ENCODE measurements at regions not wholly inside any gene's neighbourhood (a gene's known extent, or its start where the extent isn't known, plus 50 kb on each side); places are given as distances from the start of the nearest gene placed in this dataset.
"Not testable (repeated sequence)": the region's sequence is repeated elsewhere in the genome, so short reads cannot be mapped to it uniquely, and the experiment has no call there.

DNA sequence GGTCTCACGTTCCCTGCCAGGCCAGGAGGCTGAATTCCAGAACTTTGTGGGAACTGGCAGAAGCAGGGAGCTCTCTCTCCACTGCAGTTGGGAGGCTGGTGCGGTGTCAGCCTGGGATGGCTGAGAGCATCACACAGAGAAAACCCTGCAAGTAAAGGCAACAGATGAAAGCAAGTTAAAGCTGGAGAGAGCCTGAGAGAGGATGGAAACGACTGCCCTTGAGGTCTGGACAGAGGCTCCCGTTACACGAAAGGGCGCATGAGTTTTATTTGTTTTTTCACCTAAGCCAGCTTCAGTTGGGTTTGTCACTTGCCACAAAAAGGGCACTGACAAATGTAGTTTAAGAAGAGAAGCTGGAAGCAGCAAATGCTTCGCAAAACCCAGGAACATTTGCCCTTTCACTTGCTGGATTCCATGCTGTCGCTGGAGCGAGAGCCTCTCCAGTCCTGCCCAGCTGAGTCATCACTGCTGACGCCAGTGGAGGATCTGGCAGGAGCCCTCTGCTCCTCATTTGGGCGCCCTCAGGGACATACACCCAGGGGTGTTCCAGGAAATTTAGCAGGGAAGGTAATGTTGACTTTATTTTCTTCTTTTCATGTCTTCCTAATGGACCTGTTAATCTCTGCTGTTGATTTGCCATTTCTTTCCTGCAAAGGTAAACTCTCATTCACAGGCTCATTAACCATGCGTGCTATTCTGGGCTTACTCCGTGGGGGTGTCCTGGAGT is 308.8 kb upstream of the SFSWAP start:
- H3K4me1 ChIP-seq (ENCODE audit: insufficient read depth, low read length); H3K9ac ChIP-seq (ENCODE audit: low read depth, low read length); H3K9me3 ChIP-seq (ENCODE audit: control insufficient read depth, insufficient read depth, low read length): not testable (repeated sequence)

DNA sequence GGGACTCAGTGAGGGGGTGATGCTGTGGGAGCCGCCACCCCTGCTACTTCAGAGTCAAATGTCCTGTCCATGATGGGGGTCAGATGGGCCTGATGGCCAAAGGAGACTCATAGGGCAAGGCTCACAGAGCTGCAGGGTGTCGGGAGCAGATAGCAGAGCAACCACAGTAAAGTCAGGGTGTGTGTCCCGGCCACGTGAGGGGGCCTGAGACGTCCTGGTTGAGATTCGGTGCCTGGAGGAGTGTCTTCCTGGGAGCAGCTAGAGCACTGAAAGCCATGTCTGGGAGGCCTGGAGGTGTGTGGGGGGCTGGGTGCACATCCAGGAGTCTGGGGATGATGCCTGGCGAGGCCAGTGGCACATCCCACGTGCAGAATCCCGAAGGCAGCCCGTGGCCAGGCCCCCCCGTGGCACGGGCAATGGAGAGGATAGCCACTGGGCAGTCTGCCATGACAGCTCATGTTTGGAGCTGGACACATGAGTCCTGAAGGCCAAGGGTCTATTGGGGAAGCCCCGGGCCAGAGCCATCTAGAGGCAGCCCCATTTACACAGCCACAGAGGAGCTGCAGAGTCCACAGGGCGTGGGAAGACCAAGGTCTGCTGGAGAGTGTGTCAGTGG is 308.0 kb upstream of the SFSWAP start:
- Histone ChIP-seq H3K9ac (ENCODE audit: low read depth, low read length) (no peak overlapping the region), H3K4me1 (ENCODE audit: insufficient read depth, low read length) (no peaks in the 10 kb centered on the region), H3K36me3 (ENCODE audit: insufficient read depth, low read length) (no peaks in the 10 kb centered on the region), H3K9me3 (ENCODE audit: control insufficient read depth, insufficient read depth, low read length) (no peaks in the 10 kb centered on the region)

More for the DNA sequence above, 308.8 kb upstream of the SFSWAP start:
- not testable (repeated sequence) for H3K36me3 ChIP-seq (ENCODE audit: insufficient read depth, low read length)

DNA sequence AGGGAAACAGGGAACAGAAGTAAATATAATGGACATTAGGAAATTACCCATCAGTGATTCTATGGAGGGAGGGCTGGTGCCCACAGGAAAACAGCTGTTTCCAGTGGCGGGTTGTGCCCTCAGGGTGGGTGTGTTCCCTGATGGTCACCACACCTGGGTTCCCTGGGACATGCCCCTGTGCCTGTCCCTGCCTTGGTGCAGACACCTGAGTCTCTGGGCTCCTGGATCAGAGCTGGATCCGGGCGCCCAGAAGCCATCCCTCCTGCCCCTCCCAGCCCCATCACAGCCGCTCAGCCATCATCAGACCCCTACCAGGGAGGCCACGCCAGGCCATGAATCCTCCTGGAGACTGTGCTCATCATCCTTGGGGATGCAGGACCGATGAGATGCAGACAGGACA is 307.2 kb upstream of the SFSWAP start:
- Histone ChIP-seq H3K9ac (ENCODE audit: low read depth, low read length) (no peak overlapping the region), H3K9me3 (ENCODE audit: control insufficient read depth, insufficient read depth, low read length) (no peaks in the 10 kb centered on the region), H3K36me3 (ENCODE audit: insufficient read depth, low read length) (no peaks in the 10 kb centered on the region), H3K4me1 (ENCODE audit: insufficient read depth, low read length) (no peaks in the 10 kb centered on the region)

DNA sequence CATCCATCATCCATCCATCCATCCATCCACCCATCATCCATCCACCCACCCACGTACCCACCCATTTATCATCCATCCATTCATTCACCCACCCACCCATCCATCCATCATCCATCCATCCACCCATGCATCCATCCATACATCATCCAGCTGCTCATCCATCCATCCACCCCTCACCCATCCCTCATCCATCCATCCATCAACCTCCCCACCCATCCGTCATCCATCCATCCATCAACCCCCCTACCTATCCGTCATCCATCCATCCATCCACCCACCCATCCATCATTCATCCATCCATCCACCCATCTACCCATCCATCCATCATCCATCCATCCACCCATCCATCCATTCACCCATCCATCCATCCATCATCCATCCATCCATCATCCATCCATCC is 306.2 kb upstream of the SFSWAP start:
- no peak overlapping the region for H3K9ac ChIP-seq (ENCODE audit: low read depth, low read length)

DNA sequence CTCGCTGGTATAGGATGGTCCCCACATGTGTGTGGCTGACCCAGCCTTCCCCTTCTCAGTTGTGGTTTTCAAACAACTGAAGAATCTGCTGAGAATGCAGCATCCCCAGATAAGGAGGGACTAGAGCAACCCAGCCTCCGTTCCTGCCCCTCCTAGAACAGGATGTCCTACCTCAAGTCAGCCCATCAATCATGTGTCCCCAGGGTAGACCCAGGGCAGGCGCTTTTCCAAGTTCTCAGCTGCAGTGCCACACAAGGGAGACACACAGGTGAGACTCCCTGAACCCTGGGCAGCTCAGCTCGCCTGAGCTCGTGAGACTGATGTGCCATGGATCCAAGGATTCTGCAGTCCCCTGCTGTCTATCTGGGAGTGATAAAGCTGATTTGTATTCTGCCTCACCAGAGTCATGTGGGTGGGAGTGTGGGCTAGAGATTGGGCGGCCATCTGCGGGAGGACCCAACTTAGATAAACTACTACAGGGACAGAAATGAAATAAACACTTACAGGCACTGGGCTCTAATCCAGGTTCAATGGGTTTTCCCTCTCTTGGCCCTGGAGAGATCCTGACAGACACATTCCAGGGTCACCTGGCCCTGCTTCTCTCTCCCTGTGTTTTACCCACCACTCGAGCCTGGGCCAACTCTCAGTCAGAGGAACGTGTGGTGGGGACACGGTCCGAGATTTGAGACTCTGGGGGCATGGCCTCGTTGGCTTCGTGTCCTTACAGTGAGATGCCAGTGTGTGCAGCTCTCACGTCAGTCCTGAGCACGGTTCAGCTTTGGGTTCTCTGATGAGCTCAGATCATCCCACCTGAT is 303.5 kb upstream of the SFSWAP start:
- H3K9ac ChIP-seq (ENCODE audit: low read depth, low read length): no peak overlapping the region
- no peaks in the 10 kb centered on the region for H3K9me3 ChIP-seq (ENCODE audit: control insufficient read depth, insufficient read depth, low read length)
- H3K4me1 ChIP-seq (ENCODE audit: insufficient read depth, low read length): no peaks in the 10 kb centered on the region
- H3K36me3 ChIP-seq (ENCODE audit: insufficient read depth, low read length): no peaks in the 10 kb centered on the region

More for the DNA sequence above, 306.2 kb upstream of the SFSWAP start:
- no peaks in the 10 kb centered on the region for H3K4me1 ChIP-seq (ENCODE audit: insufficient read depth, low read length)
- no peaks in the 10 kb centered on the region for H3K9me3 ChIP-seq (ENCODE audit: control insufficient read depth, insufficient read depth, low read length)
- no peaks in the 10 kb centered on the region for H3K36me3 ChIP-seq (ENCODE audit: insufficient read depth, low read length)

DNA sequence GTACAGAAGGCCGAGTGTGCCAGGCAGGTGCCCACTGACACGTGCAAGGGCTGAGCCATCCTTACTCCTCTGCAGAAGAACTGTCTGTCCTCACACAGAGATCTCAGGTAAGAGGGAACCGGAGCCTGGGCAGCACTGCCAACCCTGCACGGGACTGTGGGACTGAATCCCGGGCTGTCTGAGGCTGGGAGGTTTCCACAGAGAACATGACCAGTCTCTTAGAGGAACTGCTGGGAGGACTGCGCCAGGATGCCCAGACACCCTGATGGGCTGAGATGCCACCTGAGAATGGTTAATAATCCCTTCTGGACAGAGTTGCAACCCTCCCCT is 302.9 kb upstream of the SFSWAP start:
- no peaks in the 10 kb centered on the region for H3K36me3 ChIP-seq (ENCODE audit: insufficient read depth, low read length)
- no peaks in the 10 kb centered on the region for H3K9me3 ChIP-seq (ENCODE audit: control insufficient read depth, insufficient read depth, low read length)
- no peak overlapping the region for H3K9ac ChIP-seq (ENCODE audit: low read depth, low read length)
- H3K4me1 ChIP-seq (ENCODE audit: insufficient read depth, low read length): no peaks in the 10 kb centered on the region

DNA sequence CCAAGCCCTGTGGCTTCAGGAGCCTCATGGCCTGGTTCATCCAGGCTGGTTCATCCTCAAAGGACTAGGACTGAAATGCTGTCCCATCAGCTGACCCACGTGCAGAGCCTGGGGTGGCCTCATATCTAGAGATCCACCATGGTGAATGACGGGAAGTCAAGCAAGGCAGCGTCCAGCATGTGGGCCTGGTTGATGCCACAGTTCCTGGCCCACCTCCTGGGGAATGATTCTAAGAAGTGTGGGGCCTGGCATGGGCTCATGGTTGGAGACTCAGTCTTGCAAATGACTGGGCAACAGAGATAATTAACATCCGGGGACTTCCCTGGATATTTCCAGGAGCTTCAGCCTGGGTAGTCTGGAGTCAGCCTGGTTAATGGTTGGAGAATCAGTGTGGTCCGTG is 302.4 kb upstream of the SFSWAP start:
- no peaks in the 10 kb centered on the region for H3K9me3 ChIP-seq (ENCODE audit: control insufficient read depth, insufficient read depth, low read length)

DNA sequence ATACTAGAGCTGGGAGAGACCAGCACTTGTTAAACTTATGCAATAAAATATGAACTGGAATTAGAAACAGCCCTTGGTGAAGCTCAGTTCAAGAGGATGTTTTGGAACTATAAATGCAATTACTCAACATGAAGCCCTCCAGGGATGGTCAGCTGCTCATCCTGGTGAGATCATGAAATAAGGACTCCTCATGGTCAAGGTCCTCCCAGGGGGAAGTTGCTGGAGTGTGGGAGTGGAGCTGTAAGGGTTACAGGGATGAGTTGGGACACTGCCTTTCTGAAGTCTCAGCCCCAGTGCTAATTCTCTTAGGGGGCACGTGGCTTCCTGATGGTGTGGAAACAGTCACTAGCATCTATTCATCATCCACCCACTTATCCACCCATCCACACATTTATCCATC is 301.7 kb upstream of the SFSWAP start:
- H3K9ac ChIP-seq (ENCODE audit: low read depth, low read length): no peak overlapping the region

More for the DNA sequence above, 302.4 kb upstream of the SFSWAP start:
- Histone ChIP-seq H3K4me1 (ENCODE audit: insufficient read depth, low read length) (no peaks in the 10 kb centered on the region), H3K9ac (ENCODE audit: low read depth, low read length) (no peak overlapping the region), H3K36me3 (ENCODE audit: insufficient read depth, low read length) (no peaks in the 10 kb centered on the region)

DNA sequence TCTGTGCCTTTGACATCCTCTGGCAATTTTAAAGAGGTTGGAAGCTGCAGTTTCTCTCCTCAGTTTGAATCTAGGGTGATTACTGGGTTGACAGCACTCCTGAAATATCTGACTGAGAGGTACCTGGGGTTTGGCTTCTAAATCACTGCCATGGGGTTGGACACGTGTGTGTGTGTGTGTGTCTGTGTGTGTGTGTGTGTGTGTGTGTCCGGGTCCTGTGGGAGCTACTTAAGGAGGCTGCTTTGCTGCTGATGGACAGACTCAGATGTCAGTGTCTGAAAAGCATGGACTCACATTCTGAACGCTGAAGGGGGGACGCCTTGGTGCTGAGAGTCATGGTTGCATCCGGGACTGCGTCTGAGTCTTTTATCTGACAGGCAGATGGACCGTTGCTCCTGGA is 299.1 kb upstream of the SFSWAP start:
- H3K36me3 ChIP-seq (ENCODE audit: insufficient read depth, low read length); H3K4me1 ChIP-seq (ENCODE audit: insufficient read depth, low read length); H3K9ac ChIP-seq (ENCODE audit: low read depth, low read length); H3K9me3 ChIP-seq (ENCODE audit: control insufficient read depth, insufficient read depth, low read length): not testable (repeated sequence)

More for the DNA sequence above, 301.7 kb upstream of the SFSWAP start:
- Histone ChIP-seq H3K4me1 (ENCODE audit: insufficient read depth, low read length) (no peaks in the 10 kb centered on the region), H3K9me3 (ENCODE audit: control insufficient read depth, insufficient read depth, low read length) (no peaks in the 10 kb centered on the region), H3K36me3 (ENCODE audit: insufficient read depth, low read length) (no peaks in the 10 kb centered on the region)

DNA sequence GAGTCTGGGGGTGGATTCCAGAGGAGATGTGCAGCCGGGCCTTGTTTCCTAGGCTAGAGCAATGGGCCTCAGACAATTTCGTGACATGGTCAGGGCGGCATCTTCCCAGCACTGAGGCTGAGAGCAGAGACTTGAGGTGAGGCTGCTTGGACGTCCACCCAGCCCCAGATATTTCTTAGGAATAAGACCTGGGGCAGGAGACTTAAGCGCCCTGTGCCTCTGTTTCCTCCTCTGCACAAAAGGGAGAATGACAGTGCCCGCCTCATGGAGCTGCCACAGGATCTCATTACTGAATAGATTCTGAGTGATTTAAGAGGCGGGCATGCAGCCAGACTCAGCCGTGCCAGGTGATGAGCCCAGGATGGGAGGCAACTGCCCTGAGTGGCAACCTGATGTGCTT is 297.9 kb upstream of the SFSWAP start:
- Histone ChIP-seq H3K4me1 (ENCODE audit: insufficient read depth, low read length) (no peaks in the 10 kb centered on the region), H3K9ac (ENCODE audit: low read depth, low read length) (no peak overlapping the region), H3K36me3 (ENCODE audit: insufficient read depth, low read length) (no peaks in the 10 kb centered on the region), H3K9me3 (ENCODE audit: control insufficient read depth, insufficient read depth, low read length) (no peaks in the 10 kb centered on the region)

DNA sequence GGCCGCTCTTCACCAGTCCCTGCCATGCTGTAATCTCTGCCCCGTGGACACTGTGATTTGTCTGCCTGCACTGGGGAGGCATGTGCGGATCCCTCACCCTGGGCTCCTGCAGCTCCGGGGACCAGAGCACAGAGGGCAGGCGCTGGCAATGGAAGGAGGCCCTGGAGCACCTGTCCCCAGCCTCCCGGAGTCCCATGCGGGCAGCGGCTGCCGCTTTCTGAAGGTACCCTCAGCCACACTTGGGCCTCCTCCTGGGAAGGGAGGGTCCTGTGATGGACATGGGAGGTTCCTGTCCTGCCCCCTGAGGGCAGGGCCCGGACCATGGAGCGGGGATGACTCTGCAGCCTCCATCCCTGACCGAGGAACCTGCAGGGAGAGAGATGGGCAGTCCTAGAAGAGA is 297.4 kb upstream of the SFSWAP start:
- H3K4me1 ChIP-seq (ENCODE audit: insufficient read depth, low read length): no peaks in the 10 kb centered on the region
- H3K36me3 ChIP-seq (ENCODE audit: insufficient read depth, low read length): no peaks in the 10 kb centered on the region
- no peak overlapping the region for H3K9ac ChIP-seq (ENCODE audit: low read depth, low read length)
- no peaks in the 10 kb centered on the region for H3K9me3 ChIP-seq (ENCODE audit: control insufficient read depth, insufficient read depth, low read length)

DNA sequence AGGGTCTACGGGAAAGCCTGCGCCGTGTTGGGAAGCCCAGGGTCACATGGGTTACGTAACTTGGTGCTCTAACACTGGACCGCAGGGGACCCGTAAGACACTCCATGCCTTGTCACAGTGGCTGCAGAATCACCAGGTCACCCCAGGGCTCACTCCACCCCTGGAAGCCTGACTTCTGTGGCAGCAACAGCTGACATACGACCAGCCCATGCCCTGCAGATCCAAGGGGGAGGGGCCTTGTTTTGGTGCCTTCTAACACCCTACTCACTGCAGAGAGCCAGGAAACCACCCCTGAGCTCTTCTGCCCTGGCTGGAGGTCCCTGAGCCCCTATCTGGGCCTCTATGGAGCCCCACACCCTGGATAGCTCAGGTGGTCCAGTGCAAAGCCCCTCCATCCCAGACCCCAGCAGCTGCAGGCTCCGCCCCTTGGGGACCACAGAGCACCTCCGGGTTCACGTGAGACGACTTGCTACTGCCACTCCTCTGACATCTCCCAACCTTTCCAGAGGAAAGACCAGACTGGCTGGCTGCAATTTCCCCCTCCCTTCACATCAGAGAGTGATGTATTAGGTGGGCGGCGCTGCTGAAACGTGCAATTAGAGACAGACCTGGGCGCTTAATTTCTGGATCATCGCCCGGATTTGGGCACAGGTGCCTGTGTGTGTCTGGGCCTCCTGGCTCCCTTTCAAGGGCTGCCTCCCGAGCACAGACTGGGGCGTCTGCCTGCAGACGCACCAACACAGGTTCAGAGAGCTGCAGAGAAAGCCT is 296.6 kb upstream of the SFSWAP start:
- not testable (repeated sequence) for H3K4me1 ChIP-seq (ENCODE audit: insufficient read depth, low read length); H3K9ac ChIP-seq (ENCODE audit: low read depth, low read length); H3K36me3 ChIP-seq (ENCODE audit: insufficient read depth, low read length); H3K9me3 ChIP-seq (ENCODE audit: control insufficient read depth, insufficient read depth, low read length)

DNA sequence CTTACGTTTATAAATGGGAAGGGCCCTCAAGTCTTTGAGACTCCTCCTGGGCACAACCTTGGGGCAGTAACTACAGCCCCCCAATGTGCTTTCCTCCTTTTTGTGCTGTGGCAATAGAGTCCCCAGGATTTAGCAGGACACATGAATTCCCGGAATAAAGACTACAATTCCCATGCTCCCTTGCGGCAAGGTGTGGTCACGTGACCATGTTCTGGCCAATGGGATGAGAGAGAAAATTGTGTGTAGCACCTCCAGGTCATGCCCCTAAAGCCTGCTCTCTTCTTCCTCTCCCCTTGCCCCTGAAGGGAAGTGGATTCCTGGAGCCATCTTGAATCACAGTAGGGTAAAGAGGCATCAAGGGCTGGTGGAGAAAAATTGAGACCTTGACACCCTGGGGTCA is 295.1 kb upstream of the SFSWAP start:
- Histone ChIP-seq H3K9me3 (ENCODE audit: control insufficient read depth, insufficient read depth, low read length) (no peaks in the 10 kb centered on the region), H3K36me3 (ENCODE audit: insufficient read depth, low read length) (no peaks in the 10 kb centered on the region), H3K4me1 (ENCODE audit: insufficient read depth, low read length) (no peaks in the 10 kb centered on the region), H3K9ac (ENCODE audit: low read depth, low read length) (no peak overlapping the region)

DNA sequence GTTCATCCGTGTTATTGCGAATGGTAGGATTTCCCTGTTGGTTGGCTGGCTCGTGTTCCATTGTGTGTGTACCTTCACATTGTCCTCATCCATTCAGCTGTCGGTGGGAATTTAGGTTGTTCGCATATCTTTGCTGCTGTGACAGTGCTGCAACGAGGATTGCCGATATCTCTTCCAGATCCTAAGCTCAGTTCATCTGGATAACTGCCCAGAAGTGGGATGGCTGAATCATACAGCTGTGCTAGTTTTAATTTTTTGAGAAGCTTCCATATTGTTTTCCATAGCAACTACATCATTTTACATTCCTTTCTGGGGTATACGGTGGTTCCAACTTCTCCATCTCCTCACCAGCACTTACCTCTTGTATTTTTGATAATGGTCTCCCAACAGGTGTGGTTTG is 292.8 kb upstream of the SFSWAP start:
- no peaks in the 10 kb centered on the region for H3K4me1 ChIP-seq (ENCODE audit: insufficient read depth, low read length)
- H3K9me3 ChIP-seq (ENCODE audit: control insufficient read depth, insufficient read depth, low read length): no peaks in the 10 kb centered on the region
- no peaks in the 10 kb centered on the region for H3K36me3 ChIP-seq (ENCODE audit: insufficient read depth, low read length)
- no peak overlapping the region for H3K9ac ChIP-seq (ENCODE audit: low read depth, low read length)

All from ES-I3 (cell line).